Mucosa of descending colon (tissue), 3 donors: ENCODE measurements at regions not wholly inside any gene's neighbourhood (a gene's known extent, or its start where the extent isn't known, plus 50 kb on each side); places are given as distances from the start of the nearest gene placed in this dataset.

ENCODE experiments used
- ATAC-seq: fragments of 200-7000 bp; cut with Tn5 transposase; one replicate; pipeline ENCODE4 v1.9.1; 2020; ENCODE audit warnings: mild to moderate bottlenecking, moderate library complexity
- DNase-seq, 3 donors: peaks; one replicate each; pipeline ENCODE4 v3.0.0-alpha.2; 2020
- H3K36me3 ChIP-seq: fragments of 200-600 bp; one replicate; pipeline ENCODE4 v1.8.0; 2021; ENCODE audit warnings: low read depth, mild to moderate bottlenecking
- H3K4me1 ChIP-seq: fragments of 200-600 bp; one replicate; pipeline ENCODE4 v1.8.0; 2021; ENCODE audit warnings: low read depth, mild to moderate bottlenecking
- H3K4me3 ChIP-seq: fragments of 200-600 bp; one replicate; pipeline ENCODE4 v1.8.0; 2021; ENCODE audit warnings: mild to moderate bottlenecking
- H3K9me3 ChIP-seq: fragments of 200-600 bp; one replicate; pipeline ENCODE4 v1.8.0; 2021; ENCODE audit warnings: mild to moderate bottlenecking
- intact Hi-C, 2 donors: fragments of 100-400 bp; cut with DNase I in 1 of 2; cut with micrococcal nuclease in 1 of 2; formaldehyde crosslinking; loops; one replicate each; pipeline versions ENCODE4 v1.11.0 to v1.11.1; 2022; cut with DNase I, micrococcal nuclease
- TF ChIP-seq, protein P1 (sequence below): fragments of 200-600 bp; IDR thresholded peaks from one replicate; pipeline ENCODE4 v1.8.0; 2022; ENCODE audit warnings: antibody characterized with exemption, mild to moderate bottlenecking
- donor health status: DM: no; HTN: no; CAD: no; lungs with moderate emphysema.
- donor health status: DM: no; HTN: no; CAD: no.
- donor health status: DM: no; HTN: yes; CAD: no.

DNA sequence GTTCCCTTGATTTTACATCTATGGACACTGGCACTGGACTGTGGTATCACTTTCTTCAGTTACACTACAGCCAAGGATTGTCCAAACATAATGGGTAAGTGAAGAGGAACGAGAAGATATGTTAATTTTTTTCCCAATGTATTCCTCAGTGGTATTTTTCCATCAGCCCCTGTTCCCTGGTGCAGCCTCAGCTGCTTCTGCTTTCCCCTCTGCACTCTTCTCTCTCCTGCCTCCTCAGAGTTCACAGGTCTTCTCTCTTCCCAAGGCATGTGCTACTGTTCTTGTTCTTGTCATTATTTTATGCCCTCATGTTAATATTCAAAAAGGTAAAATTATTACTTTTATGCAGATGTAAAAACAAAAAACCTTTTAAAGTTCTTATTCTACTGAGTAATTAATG, 378.0 kb upstream of the NRXN1 start:
- H3K9me3 ChIP-seq, result peaks cover 3% of the 10 kb centered on the region
- TF ChIP-seq, protein P1, sequence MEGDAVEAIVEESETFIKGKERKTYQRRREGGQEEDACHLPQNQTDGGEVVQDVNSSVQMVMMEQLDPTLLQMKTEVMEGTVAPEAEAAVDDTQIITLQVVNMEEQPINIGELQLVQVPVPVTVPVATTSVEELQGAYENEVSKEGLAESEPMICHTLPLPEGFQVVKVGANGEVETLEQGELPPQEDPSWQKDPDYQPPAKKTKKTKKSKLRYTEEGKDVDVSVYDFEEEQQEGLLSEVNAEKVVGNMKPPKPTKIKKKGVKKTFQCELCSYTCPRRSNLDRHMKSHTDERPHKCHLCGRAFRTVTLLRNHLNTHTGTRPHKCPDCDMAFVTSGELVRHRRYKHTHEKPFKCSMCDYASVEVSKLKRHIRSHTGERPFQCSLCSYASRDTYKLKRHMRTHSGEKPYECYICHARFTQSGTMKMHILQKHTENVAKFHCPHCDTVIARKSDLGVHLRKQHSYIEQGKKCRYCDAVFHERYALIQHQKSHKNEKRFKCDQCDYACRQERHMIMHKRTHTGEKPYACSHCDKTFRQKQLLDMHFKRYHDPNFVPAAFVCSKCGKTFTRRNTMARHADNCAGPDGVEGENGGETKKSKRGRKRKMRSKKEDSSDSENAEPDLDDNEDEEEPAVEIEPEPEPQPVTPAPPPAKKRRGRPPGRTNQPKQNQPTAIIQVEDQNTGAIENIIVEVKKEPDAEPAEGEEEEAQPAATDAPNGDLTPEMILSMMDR, result no peak
- no peaks in the 10 kb centered on the region for H3K36me3 ChIP-seq
- ATAC-seq (no peak), DNase-seq (no peak)
- intact Hi-C loops, result no loop called here
- H3K4me1 ChIP-seq, result no peaks in the 10 kb centered on the region
- H3K4me3 ChIP-seq, result no peak overlapping the region

DNA sequence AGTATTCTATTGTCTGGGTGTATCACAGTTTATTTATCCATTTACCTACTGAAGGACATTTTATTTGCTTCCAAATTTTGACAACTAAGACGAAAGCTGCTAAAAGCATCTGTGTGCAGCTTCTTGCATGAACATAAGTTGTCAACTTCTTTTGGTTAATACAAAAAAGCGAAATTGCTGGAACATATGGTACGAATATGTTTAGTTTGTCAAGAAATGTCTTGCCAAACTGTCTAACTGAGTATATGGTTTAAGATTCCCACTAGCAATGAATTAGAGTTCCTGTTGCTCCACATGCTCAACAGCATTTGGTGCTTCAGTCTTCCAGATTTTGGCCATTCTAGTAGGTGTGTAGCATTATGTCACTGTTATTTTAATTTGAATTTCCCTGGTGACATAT, 372.3 kb upstream of the NRXN1 start:
- no peak for ATAC-seq
- no peaks in the 10 kb centered on the region for H3K4me1 ChIP-seq
- H3K9me3 ChIP-seq, result peaks cover 3% of the 10 kb centered on the region
- no peaks in the 10 kb centered on the region for H3K36me3 ChIP-seq
- DNase-seq, result no peak
- intact Hi-C loops, result no loop called here
- TF ChIP-seq, protein P1, result no peak
- H3K4me3 ChIP-seq, result no peak overlapping the region

DNA sequence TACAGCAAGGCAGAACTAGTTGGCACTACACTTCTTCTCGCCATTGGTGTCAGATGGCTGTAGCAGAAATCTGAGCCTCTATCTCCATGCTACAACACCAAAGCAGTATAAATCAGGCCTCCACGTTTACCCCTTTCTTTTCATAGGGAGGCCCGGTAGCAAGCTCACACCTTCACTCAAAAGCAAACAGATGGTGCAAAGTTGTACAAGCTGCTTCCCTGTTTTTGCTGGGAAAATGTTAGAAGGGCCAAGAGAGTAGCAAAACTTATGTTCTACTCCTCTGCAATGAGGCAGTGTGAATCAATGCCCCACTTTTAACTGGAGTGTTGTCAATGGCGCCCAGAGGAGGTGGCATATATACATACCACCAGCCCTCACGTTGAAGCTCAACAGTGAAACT, 369.6 kb upstream of the NRXN1 start:
- H3K4me1 ChIP-seq, result no peaks in the 10 kb centered on the region
- intact Hi-C loops, result no loop called here
- TF ChIP-seq, protein P1, result no peak
- DNase-seq (no peak), ATAC-seq (no peak)
- no peak overlapping the region for H3K4me3 ChIP-seq
- peaks cover 2% of the 10 kb centered on the region for H3K9me3 ChIP-seq
- no peaks in the 10 kb centered on the region for H3K36me3 ChIP-seq

DNA sequence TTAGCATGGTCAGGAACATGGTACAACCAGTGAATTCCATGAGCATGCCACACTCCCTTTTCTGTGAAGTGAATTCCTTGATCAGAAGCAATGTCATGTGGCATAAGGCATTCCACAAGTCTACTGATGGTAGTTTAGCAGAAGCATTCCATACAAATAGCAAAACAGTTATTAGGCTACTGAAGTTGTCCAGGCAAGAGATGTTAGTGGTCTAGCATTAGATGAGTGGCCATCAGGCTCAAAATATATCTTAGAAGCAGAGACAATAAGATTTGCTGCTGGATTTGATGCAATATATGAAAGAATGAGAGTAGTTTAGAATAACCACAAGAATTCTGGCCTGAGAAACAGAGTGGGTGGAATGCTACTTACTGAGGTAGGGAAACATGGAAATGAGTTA, 355.3 kb upstream of the NRXN1 start:
- intact Hi-C loops, result no loop called here
- TF ChIP-seq, protein P1, result no peak
- ATAC-seq, result no peak

DNA sequence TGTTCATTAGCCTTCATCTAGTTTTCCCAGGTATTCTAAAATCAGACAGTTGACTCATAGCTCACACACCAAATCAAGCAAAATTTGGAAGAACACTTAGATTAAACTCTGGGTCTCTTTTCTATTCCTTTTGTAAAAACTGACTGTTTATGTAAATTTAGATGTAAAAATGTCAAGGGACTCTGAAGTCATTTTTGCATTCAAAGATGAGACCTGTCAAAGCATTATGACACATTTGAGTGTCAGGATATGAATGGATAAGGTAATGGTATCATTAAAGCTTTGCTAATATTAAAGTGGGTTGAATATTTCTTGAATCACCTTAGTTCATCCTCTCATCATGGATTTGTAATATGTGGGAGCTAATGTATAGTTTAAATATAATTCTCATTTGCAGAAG, 348.1 kb upstream of the NRXN1 start:
- H3K36me3 ChIP-seq, result no peaks in the 10 kb centered on the region
- intact Hi-C loops, result no loop called here
- no peak overlapping the region for H3K4me3 ChIP-seq
- TF ChIP-seq, protein P1, result no peak
- no peaks in the 10 kb centered on the region for H3K4me1 ChIP-seq
- peaks cover 8% of the 10 kb centered on the region for H3K9me3 ChIP-seq
- DNase-seq (no peak), ATAC-seq (no peak)

More for the DNA sequence above, 355.3 kb upstream of the NRXN1 start:
- Histone ChIP-seq H3K4me3 (no peak overlapping the region), H3K9me3 (peaks cover 2% of the 10 kb centered on the region), H3K4me1 (no peaks in the 10 kb centered on the region), H3K36me3 (no peaks in the 10 kb centered on the region)
- no peak for DNase-seq

DNA sequence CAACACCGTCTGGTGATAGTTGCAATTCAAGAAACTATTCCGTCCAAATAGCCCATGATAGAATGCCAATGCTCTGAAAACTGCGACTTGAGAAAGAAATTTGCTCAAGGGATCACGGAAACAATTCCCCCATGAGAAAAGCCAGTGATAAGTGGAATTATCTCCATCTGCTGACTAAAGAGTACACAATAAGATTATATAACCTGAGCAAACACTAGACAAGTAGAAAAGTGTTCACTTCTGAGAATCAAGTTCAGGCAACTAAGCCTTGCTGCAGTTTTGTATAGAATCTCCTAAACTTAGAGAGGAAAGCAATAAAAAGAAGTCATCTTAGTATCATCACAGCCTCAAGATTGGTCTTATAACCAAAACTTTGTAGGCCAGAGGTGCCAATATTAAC, 336.3 kb upstream of the NRXN1 start:
- Histone ChIP-seq H3K36me3 (no peaks in the 10 kb centered on the region), H3K4me3 (no peak overlapping the region), H3K4me1 (no peaks in the 10 kb centered on the region), H3K9me3 (no peaks in the 10 kb centered on the region)
- ATAC-seq (no peak), DNase-seq (no peak)
- intact Hi-C loops, result no loop called here
- TF ChIP-seq, protein P1, result no peak
